SK-N-SH treated with all-trans-retinoic acid at 6 μM for 48 hours (cell line): ENCODE measurements at regions not wholly inside any gene's neighbourhood (a gene's known extent, or its start where the extent isn't known, plus 50 kb on each side); places are given as distances from the start of the nearest gene placed in this dataset.
"Not testable (repeated sequence)": the region's sequence is repeated elsewhere in the genome, so short reads cannot be mapped to it uniquely, and the experiment has no call there.

Source experiments
- ATAC-seq: fragments of 200-7000 bp; cut with Tn5 transposase; 3 replicates; pipeline ENCODE4 v1.9.1; 2020; ENCODE audit warnings: mild to moderate bottlenecking, moderate library complexity
- ARNTL ChIP-seq: fragments of 450-650 bp; formaldehyde crosslinking; IDR thresholded peaks from 2 replicates; pipeline ENCODE4 v1.5.0; 2020; ENCODE audit warnings: low read depth, mild to moderate bottlenecking, moderate library complexity, borderline replicate concordance
- BACH2 ChIP-seq: fragments of 250-450 bp; sonication (Bioruptor Pico); IDR thresholded peaks from 2 replicates; pipeline ENCODE4 v1.9.0; 2021; ENCODE audit warnings: mild to moderate bottlenecking, borderline replicate concordance
- CREB5 ChIP-seq: fragments of 250-450 bp; sonication (Bioruptor Pico); IDR thresholded peaks from 2 replicates; pipeline ENCODE4 v1.5.1; 2020; ENCODE audit warnings: low read depth, mild to moderate bottlenecking, moderate library complexity
- ESRRG ChIP-seq: fragments of 250-450 bp; sonication (Bioruptor Pico); IDR thresholded peaks from 2 replicates; pipeline ENCODE4 v1.6.1; 2021; ENCODE audit warnings: mild to moderate bottlenecking
- GLIS3 ChIP-seq: fragments of 250-450 bp; sonication (Bioruptor Pico); IDR thresholded peaks from 2 replicates; pipeline ENCODE4 v1.5.0; 2020; ENCODE audit warnings: mild to moderate bottlenecking, moderate library complexity
- ISL1 ChIP-seq: fragments of 250-450 bp; sonication (Bioruptor Pico); IDR thresholded peaks from 2 replicates; pipeline ENCODE4 v2.1.2; 2022; ENCODE audit warnings: mild to moderate bottlenecking, moderate library complexity
- OSR1 ChIP-seq: fragments of 250-450 bp; sonication (Bioruptor Pico); IDR thresholded peaks from 2 replicates; pipeline ENCODE4 v1.8.0; 2022; ENCODE audit warnings: moderate library complexity, mild to moderate bottlenecking, inconsistent platforms
- PATZ1 ChIP-seq: fragments of 250-450 bp; sonication (Bioruptor Pico); IDR thresholded peaks from 2 replicates; pipeline ENCODE4 v1.8.0; 2020; ENCODE audit warnings: mild to moderate bottlenecking, moderate library complexity, borderline replicate concordance
- POU6F1 ChIP-seq: fragments of 250-450 bp; sonication (Bioruptor Pico); IDR thresholded peaks from 2 replicates; pipeline ENCODE4 v1.8.0; 2021; ENCODE audit warnings: low read depth, mild to moderate bottlenecking, moderate library complexity, borderline replicate concordance
- PPARA ChIP-seq: fragments of 250-450 bp; sonication (Bioruptor Pico); IDR thresholded peaks from 2 replicates; pipeline ENCODE4 v1.5.0; 2020; ENCODE audit warnings: mild to moderate bottlenecking, borderline replicate concordance
- RARB ChIP-seq: fragments of 250-450 bp; sonication (Bioruptor Pico); IDR thresholded peaks from 2 replicates; pipeline ENCODE4 v1.8.0; 2021; ENCODE audit warnings: mild to moderate bottlenecking, moderate library complexity
- SNAI2 ChIP-seq: fragments of 250-450 bp; sonication (Bioruptor Pico); IDR thresholded peaks from 2 replicates; pipeline ENCODE4 v1.5.0; 2020; ENCODE audit warnings: mild to moderate bottlenecking, moderate library complexity
- TCF4 ChIP-seq: fragments of 250-450 bp; sonication (Bioruptor Pico); IDR thresholded peaks from 2 replicates; pipeline ENCODE4 v1.8.0; 2021; ENCODE audit warnings: mild to moderate bottlenecking, moderate library complexity, borderline replicate concordance
- TOX ChIP-seq: fragments of 250-450 bp; sonication (Bioruptor Pico); IDR thresholded peaks from 2 replicates; pipeline ENCODE4 v1.8.0; 2021; ENCODE audit warnings: mild to moderate bottlenecking, moderate library complexity, borderline replicate concordance
- TSHZ2 ChIP-seq: fragments of 250-450 bp; sonication (Bioruptor Pico); IDR thresholded peaks from 2 replicates; pipeline ENCODE4 v1.5.0; 2020; ENCODE audit warnings: mild to moderate bottlenecking, moderate library complexity
- ZC3H10 ChIP-seq: fragments of 250-450 bp; sonication (Bioruptor Pico); IDR thresholded peaks from 2 replicates; pipeline ENCODE4 v1.5.1; 2021; ENCODE audit warnings: mild to moderate bottlenecking, moderate library complexity
- ZFP3 ChIP-seq: fragments of 250-450 bp; sonication (Bioruptor Pico); IDR thresholded peaks from 2 replicates; pipeline ENCODE4 v1.5.0; 2020; ENCODE audit warnings: mild to moderate bottlenecking, moderate library complexity
- ZFP30 ChIP-seq: fragments of 450-650 bp; formaldehyde crosslinking; IDR thresholded peaks from 2 replicates; pipeline ENCODE4 v1.5.0; 2022; ENCODE audit warnings: mild to moderate bottlenecking, moderate library complexity
- ZNF565 ChIP-seq: fragments of 450-650 bp; formaldehyde crosslinking; conservative IDR thresholded peaks from 2 replicates; pipeline ENCODE4 v1.5.0; 2020; ENCODE audit warnings: low read depth, mild to moderate bottlenecking, moderate library complexity
- ZNF70 ChIP-seq: fragments of 450-650 bp; formaldehyde crosslinking; IDR thresholded peaks from 2 replicates; pipeline ENCODE4 v1.5.0; 2020; ENCODE audit warnings: mild to moderate bottlenecking, moderate library complexity
- ZNF8 ChIP-seq: fragments of 450-650 bp; formaldehyde crosslinking; IDR thresholded peaks from 2 replicates; pipeline ENCODE4 v1.5.0; 2020; ENCODE audit warnings: mild to moderate bottlenecking, moderate library complexity

- ATAC-seq, result no peak
- TF ChIP-seq ZNF8, result no peak
- TF ChIP-seq TCF4 (CRISPR knock-in tag), result no peak
- TF ChIP-seq ZNF70 (CRISPR knock-in tag), result no peak
- no peak for TF ChIP-seq ZNF565 (CRISPR knock-in tag)
- no peak for TF ChIP-seq BACH2 (CRISPR knock-in tag)
- no peak for TF ChIP-seq PATZ1 (CRISPR knock-in tag)
- TF ChIP-seq OSR1, result no peak
- TF ChIP-seq ZFP30, result no peak
- TF ChIP-seq RARB (CRISPR knock-in tag), result no peak
- no peak for TF ChIP-seq GLIS3 (CRISPR knock-in tag)
- no peak for TF ChIP-seq ZC3H10
- TF ChIP-seq CREB5 (CRISPR knock-in tag), result no peak
- no peak for TF ChIP-seq POU6F1 (CRISPR knock-in tag)
- no peak for TF ChIP-seq ESRRG
- no peak for TF ChIP-seq TSHZ2
- TF ChIP-seq SNAI2, result no peak
Observed at GRCh38 chr1:80293818-80294217, 1287.3 kb upstream of the ADGRL4 start.

- ATAC-seq, result not testable (repeated sequence)
Observed at GRCh38 chr1:80288750-80289149, 1282.2 kb upstream of the ADGRL4 start.

- TF ChIP-seq TCF4 (CRISPR knock-in tag) (no peak), ZFP30 (no peak), ZNF8 (no peak), TOX (no peak), SNAI2 (no peak), OSR1 (no peak), ZNF70 (CRISPR knock-in tag) (no peak), ZFP3 (CRISPR knock-in tag) (no peak), BACH2 (CRISPR knock-in tag) (no peak), ISL1 (CRISPR knock-in tag) (no peak), TSHZ2 (no peak), PPARA (no peak), RARB (CRISPR knock-in tag) (no peak), ARNTL (CRISPR knock-in tag) (no peak), ESRRG (no peak), CREB5 (CRISPR knock-in tag) (no peak)
- TF ChIP-seq, all 23 proteins: peak for 0
- no peak for ATAC-seq
Observed at GRCh38 chr1:80282536-80282935, 1276.0 kb upstream of the ADGRL4 start.
